BE2C (cell line): ENCODE measurements at regions not wholly inside any gene's neighbourhood (a gene's known extent, or its start where the extent isn't known, plus 50 kb on each side); places are given as distances from the start of the nearest gene placed in this dataset.

Experiments
- DNase-seq: peaks from one replicate; pipeline ENCODE4 v3.0.0-alpha.2; 2020
- H3K27me3 ChIP-seq: fragments of 250-450 bp; sonication (Bioruptor Pico); 2 replicates; pipeline ENCODE4 v1.5.1; 2020; ENCODE audit warnings: mild to moderate bottlenecking
- H3K36me3 ChIP-seq: fragments of 250-450 bp; sonication (Bioruptor Pico); 2 replicates; pipeline ENCODE4 v1.5.1; 2020; ENCODE audit warnings: mild to moderate bottlenecking
- H3K4me1 ChIP-seq: fragments of 250-450 bp; sonication (Bioruptor Pico); 2 replicates; pipeline ENCODE4 v1.5.1; 2020
- H3K4me3 ChIP-seq: 2 replicates; pipeline ENCODE4 v1.5.1; 2011; ENCODE audit warnings: low read depth, low read length
- H3K9me3 ChIP-seq: fragments of 250-450 bp; sonication (Bioruptor Pico); 2 replicates; pipeline ENCODE4 v1.5.1; 2020
- TF ChIP-seq, protein P1 (sequence below): IDR thresholded peaks from 2 replicates; pipeline ENCODE4 v1.5.1; 2012; ENCODE audit warnings: mild to moderate bottlenecking, low read depth, low read length

DNA sequence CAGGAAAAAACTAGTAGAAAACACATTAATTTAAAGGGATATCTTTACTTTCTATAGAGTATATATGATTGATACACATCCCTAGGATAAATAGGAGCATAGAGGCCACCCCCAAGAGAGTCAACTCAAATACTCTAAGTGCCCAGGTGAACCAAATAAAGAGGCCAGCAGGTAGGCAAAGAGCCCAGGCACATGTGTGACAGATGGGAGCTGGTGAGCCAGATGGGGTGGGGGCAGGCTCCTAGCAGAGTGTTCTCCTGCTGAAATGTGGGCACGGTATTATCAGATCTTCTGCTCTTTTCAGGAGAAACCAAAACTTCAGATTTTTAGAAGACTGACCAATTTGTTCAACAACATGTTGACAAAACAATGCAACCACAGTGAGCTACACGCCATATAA lies 333.4 kb upstream of the PKN2 start:
- no peak for DNase-seq
- no peak overlapping the region for H3K4me3 ChIP-seq
- no peaks in the 10 kb centered on the region for H3K36me3 ChIP-seq
- no peaks in the 10 kb centered on the region for H3K4me1 ChIP-seq
- no peaks in the 10 kb centered on the region for H3K27me3 ChIP-seq
- TF ChIP-seq, protein P1, sequence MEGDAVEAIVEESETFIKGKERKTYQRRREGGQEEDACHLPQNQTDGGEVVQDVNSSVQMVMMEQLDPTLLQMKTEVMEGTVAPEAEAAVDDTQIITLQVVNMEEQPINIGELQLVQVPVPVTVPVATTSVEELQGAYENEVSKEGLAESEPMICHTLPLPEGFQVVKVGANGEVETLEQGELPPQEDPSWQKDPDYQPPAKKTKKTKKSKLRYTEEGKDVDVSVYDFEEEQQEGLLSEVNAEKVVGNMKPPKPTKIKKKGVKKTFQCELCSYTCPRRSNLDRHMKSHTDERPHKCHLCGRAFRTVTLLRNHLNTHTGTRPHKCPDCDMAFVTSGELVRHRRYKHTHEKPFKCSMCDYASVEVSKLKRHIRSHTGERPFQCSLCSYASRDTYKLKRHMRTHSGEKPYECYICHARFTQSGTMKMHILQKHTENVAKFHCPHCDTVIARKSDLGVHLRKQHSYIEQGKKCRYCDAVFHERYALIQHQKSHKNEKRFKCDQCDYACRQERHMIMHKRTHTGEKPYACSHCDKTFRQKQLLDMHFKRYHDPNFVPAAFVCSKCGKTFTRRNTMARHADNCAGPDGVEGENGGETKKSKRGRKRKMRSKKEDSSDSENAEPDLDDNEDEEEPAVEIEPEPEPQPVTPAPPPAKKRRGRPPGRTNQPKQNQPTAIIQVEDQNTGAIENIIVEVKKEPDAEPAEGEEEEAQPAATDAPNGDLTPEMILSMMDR: no peak
- H3K9me3 ChIP-seq: no peaks in the 10 kb centered on the region

DNA sequence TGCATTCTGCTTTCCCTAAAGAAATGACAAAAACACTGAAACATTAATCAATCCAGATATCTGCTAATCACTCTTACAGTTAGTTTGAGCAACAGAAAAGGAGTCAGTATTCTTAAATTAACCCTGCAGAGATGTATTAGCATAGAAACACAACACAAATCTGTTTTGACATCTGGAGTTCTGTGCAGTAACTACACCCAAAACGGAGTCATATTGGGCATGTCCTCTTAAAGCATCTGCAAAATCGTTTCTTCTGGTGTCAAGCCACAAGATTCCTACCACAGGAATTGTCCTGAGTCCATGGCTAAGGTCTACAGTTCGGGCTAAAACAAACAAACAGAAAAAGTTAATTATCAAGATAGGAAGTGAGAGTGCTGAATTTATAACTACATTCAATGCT lies 332.1 kb upstream of the PKN2 start:
- no peak for DNase-seq
- Histone ChIP-seq H3K9me3 (no peaks in the 10 kb centered on the region), H3K27me3 (no peaks in the 10 kb centered on the region), H3K36me3 (no peaks in the 10 kb centered on the region), H3K4me1 (no peaks in the 10 kb centered on the region), H3K4me3 (no peak overlapping the region)
- TF ChIP-seq, protein P1: no peak

DNA sequence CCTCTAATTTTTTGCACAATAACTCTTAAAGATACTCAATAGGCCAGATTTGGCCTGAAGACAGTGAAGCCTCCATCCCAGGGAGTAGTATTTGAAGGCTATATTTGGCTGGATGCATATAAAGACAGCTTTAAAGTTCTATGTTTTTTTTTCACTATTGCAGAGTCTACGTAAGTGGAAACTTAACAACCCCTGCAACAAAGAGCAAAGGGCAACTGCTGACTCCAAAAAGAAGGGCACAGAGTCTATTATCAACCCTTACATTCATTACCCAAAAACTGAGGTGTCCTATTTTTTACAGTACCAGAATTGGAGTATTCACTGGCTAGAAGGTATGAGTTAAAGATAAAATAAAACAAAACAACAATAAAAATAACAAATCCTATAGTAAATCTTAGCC lies 329.8 kb upstream of the PKN2 start:
- TF ChIP-seq, protein P1: no peak
- no peak overlapping the region for H3K4me3 ChIP-seq
- no peaks in the 10 kb centered on the region for H3K36me3 ChIP-seq
- H3K9me3 ChIP-seq: no peaks in the 10 kb centered on the region
- no peaks in the 10 kb centered on the region for H3K27me3 ChIP-seq
- H3K4me1 ChIP-seq: no peaks in the 10 kb centered on the region
- DNase-seq: no peak

DNA sequence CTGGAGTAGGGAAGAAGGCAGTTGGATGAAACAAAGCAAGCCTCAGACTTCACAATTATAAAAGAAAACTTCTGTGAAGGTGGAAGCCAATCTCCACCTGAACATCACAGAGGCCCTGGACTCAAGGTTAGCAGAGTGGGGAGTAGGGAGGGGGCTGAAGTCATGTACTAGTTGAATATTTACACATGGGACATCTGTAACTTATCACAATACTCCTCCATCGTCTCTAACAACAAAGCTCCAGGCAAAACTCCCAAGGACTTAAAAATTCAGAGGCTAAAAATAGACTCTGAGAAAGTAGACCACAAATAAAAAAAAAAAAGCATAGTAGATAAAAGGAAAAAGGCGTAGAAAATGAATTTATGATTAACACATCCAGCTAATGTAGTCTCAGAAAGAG lies 326.3 kb upstream of the PKN2 start:
- no peak overlapping the region for H3K4me3 ChIP-seq
- DNase-seq: no peak
- TF ChIP-seq, protein P1: no peak
- H3K27me3 ChIP-seq: no peaks in the 10 kb centered on the region
- no peaks in the 10 kb centered on the region for H3K9me3 ChIP-seq
- no peaks in the 10 kb centered on the region for H3K4me1 ChIP-seq
- no peaks in the 10 kb centered on the region for H3K36me3 ChIP-seq

DNA sequence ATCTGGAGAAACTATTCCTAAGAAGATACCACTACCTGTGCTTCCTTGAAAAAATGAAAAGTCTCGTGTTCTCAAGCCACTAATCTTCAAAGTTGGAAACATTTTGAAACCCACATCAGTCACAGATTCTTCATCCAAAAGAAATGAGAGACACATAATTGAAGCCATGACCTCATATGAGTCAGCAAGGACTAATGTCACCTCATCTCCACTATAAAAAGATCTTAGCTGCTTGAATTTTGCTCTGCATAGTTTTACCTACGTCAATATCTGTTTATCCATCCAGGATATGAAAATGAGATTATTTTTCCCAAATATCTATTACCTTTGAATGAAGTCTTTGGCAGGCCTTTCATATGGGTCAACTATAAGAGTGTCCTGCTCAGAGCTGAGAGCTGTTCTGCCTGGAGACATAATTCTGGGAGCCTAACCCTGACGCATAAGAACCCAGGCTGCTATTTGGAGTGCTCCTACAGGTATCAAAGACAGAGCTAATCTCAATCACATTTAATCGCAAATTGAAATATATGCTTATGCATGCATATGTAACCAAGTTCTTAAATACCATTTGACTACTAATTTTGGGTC lies 312.5 kb upstream of the PKN2 start:
- Histone ChIP-seq H3K4me1 (no peaks in the 10 kb centered on the region), H3K4me3 (no peak overlapping the region), H3K27me3 (no peaks in the 10 kb centered on the region), H3K9me3 (no peaks in the 10 kb centered on the region), H3K36me3 (no peaks in the 10 kb centered on the region)
- no peak for DNase-seq
- TF ChIP-seq, protein P1: no peak

DNA sequence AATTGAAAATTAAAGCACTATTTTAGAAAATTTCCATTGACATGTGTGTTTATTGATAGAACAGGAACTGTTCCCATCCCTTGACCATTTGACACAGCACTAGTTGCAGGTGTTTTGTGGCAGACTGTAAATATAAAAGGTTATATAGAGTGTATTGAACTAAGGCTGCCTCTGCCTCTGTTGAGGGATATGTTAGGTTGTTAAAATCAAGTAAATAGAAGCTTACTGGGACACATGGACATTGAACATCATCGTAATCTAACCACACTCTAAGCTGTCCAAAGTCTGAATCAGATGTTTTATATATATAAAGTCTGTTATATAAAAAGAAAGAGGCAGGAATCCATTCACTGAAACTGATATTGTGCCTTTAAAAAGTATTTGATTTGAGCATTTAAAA lies 308.1 kb upstream of the PKN2 start:
- Histone ChIP-seq H3K36me3 (no peaks in the 10 kb centered on the region), H3K4me3 (no peak overlapping the region), H3K27me3 (no peaks in the 10 kb centered on the region), H3K4me1 (no peaks in the 10 kb centered on the region), H3K9me3 (no peaks in the 10 kb centered on the region)
- TF ChIP-seq, protein P1: no peak
- DNase-seq: no peak
